ENCODE measurements at regions not wholly inside any gene's neighbourhood (a gene's known extent, or its start where the extent isn't known, plus 50 kb on each side); places are given as distances from the start of the nearest gene placed in this dataset.

DNA sequence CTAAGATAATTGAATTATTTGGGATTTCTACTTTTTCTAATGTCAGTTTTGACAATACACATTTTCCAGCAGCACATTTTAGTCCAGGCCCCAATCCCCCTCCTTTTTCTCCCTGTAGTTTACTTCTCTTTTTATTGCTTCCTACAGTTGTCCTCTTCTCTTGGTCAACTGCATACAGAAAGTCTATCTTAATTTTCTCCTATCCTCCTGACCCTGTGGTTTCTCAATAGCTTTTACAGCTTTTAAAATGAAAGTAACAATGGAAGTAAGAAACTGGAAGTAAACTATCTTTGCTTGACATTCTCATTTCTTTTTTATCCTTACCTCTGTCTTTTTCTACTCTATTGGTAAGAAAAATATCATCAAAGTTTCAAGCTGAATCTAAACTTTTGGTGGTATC, 106.5 kb upstream of the OXGR1 start:
- peaks cover 41% of the 10 kb centered on the region for H3K27me3 Mint-ChIP-seq (ENCODE audit: low read depth)
- H3K4me3 Mint-ChIP-seq = no peak overlapping the region
- H3K36me3 Mint-ChIP-seq (ENCODE audit: insufficient read depth in 2 of 2) = peaks cover 0 to 2% of the 10 kb centered on the region in 2 donors
- H3K9me3 Mint-ChIP-seq = peaks cover 0 to 2% of the 10 kb centered on the region in 2 donors
- H3K4me1 Mint-ChIP-seq (ENCODE audit: low read depth) = peaks cover 20% of the 10 kb centered on the region
- ATAC-seq (replicated peaks in 1 of 2) = no peak
- DNase-seq = no peak
- no peak overlapping the region for H3K27ac Mint-ChIP-seq

DNA sequence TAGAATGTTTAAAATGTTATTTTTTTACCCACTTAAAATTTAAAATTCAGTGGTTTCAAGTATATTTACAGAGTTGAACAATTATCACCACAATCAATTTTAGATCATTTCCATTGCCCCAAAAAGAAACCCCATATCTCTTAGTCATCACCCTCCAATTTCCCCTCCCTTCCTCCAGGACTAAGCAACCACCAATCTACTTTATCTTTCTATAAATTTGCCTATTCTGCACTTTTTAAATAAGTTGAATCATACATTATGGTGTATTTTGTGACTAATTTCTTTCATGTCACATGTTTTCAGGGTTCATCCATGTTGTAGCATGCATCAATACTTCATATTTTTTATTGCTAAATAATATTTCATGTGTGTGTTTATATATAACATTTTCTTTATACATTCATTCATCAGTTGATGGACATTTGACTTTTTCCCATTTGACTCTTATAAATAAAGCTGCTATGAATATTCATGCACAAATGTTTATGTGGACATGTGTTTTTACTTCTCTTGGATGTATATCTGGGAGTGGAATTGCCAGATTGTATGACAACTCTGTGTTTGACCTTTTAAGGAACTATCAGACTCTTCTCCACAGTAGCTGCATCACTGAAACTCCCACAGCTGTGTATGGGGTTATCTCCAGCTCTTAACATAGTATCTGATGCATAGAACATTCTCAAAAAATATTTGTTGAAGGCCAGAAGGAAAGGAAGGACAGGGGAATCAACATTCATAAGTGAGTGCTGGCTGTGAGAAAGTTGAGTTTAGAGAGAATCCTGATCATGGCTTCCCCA, 107.8 kb upstream of the OXGR1 start:
- DNase-seq = no peak

GRCh38 chr13:97106323-97106722, 112.0 kb upstream of the OXGR1 start:
- DNase-seq = no peak
- Mint-ChIP-seq H3K36me3 (ENCODE audit: insufficient read depth in 2 of 2) (no peaks in the 10 kb centered on the region), H3K4me1 (ENCODE audit: low read depth) (peaks cover 22% of the 10 kb centered on the region), H3K27ac (no peak overlapping the region), H3K4me3 (no peak overlapping the region), H3K27me3 (ENCODE audit: low read depth) (peaks cover 31% of the 10 kb centered on the region), H3K9me3 (no peaks in the 10 kb centered on the region)
- no peak for ATAC-seq (replicated peaks in 1 of 2)

More for the DNA sequence above, 107.8 kb upstream of the OXGR1 start:
- peaks cover 41% of the 10 kb centered on the region for H3K27me3 Mint-ChIP-seq (ENCODE audit: low read depth)
- peaks cover 20% of the 10 kb centered on the region for H3K4me1 Mint-ChIP-seq (ENCODE audit: low read depth)
- H3K36me3 Mint-ChIP-seq (ENCODE audit: insufficient read depth in 2 of 2) = peaks cover 0 to 2% of the 10 kb centered on the region in 2 donors
- H3K4me3 Mint-ChIP-seq = no peak overlapping the region
- peak; percentile 29 to 32 for ATAC-seq (replicated peaks in 1 of 2)
- H3K9me3 Mint-ChIP-seq = no peaks in the 10 kb centered on the region
- H3K27ac Mint-ChIP-seq = no peak overlapping the region

GRCh38 chr13:97107815-97108529, 113.7 kb upstream of the OXGR1 start:
- DNase-seq (no peak), ATAC-seq (replicated peaks in 1 of 2) (no peak)
- Mint-ChIP-seq H3K36me3 (ENCODE audit: insufficient read depth in 2 of 2) (no peaks in the 10 kb centered on the region), H3K4me1 (ENCODE audit: low read depth) (peaks cover 9% of the 10 kb centered on the region), H3K9me3 (no peaks in the 10 kb centered on the region), H3K27ac (no peak overlapping the region), H3K27me3 (ENCODE audit: low read depth) (peaks cover 30% of the 10 kb centered on the region), H3K4me3 (no peak overlapping the region)

DNA sequence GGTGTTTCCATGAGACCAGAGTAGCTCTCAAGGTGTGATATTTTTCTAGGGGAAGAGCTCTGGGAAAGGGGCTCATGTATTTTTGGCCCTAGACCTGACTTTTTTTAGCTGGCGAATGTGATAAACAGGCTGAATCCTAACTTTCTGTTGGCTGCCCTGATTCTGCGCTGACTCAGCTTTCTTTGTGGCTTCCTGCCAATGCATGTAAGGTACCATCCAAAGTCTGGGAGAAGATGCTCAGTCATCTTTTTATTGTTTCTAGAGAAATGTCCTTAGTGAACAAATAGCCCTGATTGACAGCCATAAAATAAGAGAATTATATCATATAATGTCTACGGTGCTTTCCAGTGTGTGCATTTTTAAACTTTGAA, 113.6 kb upstream of the MBNL2 start:
- H3K4me3 Mint-ChIP-seq = no peak overlapping the region
- ATAC-seq (replicated peaks in 1 of 2) = no peak
- H3K27ac Mint-ChIP-seq = no peak overlapping the region
- no peaks in the 10 kb centered on the region for H3K36me3 Mint-ChIP-seq (ENCODE audit: insufficient read depth in 2 of 2)
- no peak for DNase-seq
- peaks cover 14% of the 10 kb centered on the region for H3K4me1 Mint-ChIP-seq (ENCODE audit: low read depth)
- peaks cover 33% of the 10 kb centered on the region for H3K27me3 Mint-ChIP-seq (ENCODE audit: low read depth)
- H3K9me3 Mint-ChIP-seq = no peaks in the 10 kb centered on the region

DNA sequence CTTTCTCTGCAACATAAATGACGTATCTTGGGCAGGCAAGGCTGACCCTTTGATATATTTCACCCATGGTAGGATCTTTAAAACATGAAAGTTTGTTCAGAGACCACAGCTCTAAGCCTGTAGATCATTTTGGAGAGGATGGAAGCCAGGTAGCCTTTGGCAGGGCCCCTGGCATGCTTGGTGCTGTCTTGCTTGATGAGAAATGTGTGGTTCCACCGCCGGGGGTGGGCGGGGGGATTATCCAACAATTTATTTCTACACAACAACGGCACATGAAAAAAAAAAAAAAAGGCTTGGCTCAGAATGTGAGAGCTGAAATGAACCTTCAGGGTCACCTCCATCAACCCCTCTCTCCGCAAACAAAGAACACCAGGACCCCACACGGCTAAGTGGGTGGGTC, 112.9 kb upstream of the MBNL2 start:
- ATAC-seq (replicated peaks in 1 of 2) (no peak), DNase-seq (no peak)
- Mint-ChIP-seq H3K27me3 (ENCODE audit: low read depth) (peaks cover 40% of the 10 kb centered on the region), H3K36me3 (ENCODE audit: insufficient read depth in 2 of 2) (no peaks in the 10 kb centered on the region), H3K9me3 (no peaks in the 10 kb centered on the region), H3K4me3 (no peak overlapping the region), H3K4me1 (ENCODE audit: low read depth) (peaks cover 17% of the 10 kb centered on the region), H3K27ac (no peak overlapping the region)

DNA sequence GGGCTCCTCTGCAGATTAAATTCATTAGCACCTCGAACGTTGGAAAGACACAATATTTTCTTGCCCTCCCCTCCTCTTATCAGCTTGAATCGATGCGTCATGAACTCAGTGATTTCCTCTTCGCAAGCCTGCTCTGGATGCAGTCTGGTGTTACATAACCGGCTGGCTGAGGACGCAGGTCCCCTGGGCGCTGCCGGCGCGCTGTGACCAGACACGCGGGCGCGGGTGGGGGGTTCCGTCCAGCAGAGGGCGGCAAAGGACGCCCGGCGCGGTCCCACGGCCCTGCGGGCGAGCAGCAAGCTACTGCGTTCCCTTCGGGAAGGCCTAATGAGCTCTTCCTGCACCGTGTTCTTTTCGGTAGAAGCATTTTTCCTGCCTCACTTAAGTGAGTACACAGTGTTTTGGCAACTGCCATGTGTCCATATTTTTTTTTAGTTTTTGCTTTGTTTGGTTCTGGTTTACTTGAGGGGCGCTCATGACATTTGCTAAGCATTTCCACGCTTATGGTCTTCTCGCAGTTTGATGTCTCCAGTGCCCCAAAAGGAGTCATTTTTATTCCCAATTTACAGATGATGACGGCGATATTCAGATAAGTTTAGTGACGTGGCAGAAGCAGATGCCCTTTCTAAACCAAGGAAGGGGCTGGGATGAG, 112.2 kb upstream of the MBNL2 start:
- ATAC-seq (replicated peaks in 1 of 2) (peak; percentile 97 to 98), DNase-seq (peak; percentile 76 to 88)
- Mint-ChIP-seq H3K4me3 (peak overlapping the region; percentile 4 to 49), H3K27ac (no peak overlapping the region), H3K36me3 (ENCODE audit: insufficient read depth in 2 of 2) (no peaks in the 10 kb centered on the region), H3K27me3 (ENCODE audit: low read depth) (peaks cover 43% of the 10 kb centered on the region), H3K4me1 (ENCODE audit: low read depth) (peaks cover 17% of the 10 kb centered on the region), H3K9me3 (no peaks in the 10 kb centered on the region)

GRCh38 chr13:97110936-97111335, 111.2 kb upstream of the MBNL2 start:
- Mint-ChIP-seq H3K36me3 (ENCODE audit: insufficient read depth in 2 of 2) (no peaks in the 10 kb centered on the region), H3K4me1 (ENCODE audit: low read depth) (peaks cover 17% of the 10 kb centered on the region), H3K4me3 (no peak overlapping the region), H3K27me3 (ENCODE audit: low read depth) (peaks cover 53% of the 10 kb centered on the region), H3K27ac (no peak overlapping the region), H3K9me3 (no peaks in the 10 kb centered on the region)
- DNase-seq = no peak
- no peak for ATAC-seq (replicated peaks in 1 of 2)

GRCh38 chr13:97111756-97112155, 110.4 kb upstream of the MBNL2 start:
- H3K27ac Mint-ChIP-seq = no peak overlapping the region
- H3K27me3 Mint-ChIP-seq (ENCODE audit: low read depth) = peaks cover 60% of the 10 kb centered on the region
- no peaks in the 10 kb centered on the region for H3K36me3 Mint-ChIP-seq (ENCODE audit: insufficient read depth in 2 of 2)
- no peak for ATAC-seq (replicated peaks in 1 of 2)
- H3K9me3 Mint-ChIP-seq = no peaks in the 10 kb centered on the region
- no peak for DNase-seq
- H3K4me1 Mint-ChIP-seq (ENCODE audit: low read depth) = peaks cover 17% of the 10 kb centered on the region
- H3K4me3 Mint-ChIP-seq = no peak overlapping the region

DNA sequence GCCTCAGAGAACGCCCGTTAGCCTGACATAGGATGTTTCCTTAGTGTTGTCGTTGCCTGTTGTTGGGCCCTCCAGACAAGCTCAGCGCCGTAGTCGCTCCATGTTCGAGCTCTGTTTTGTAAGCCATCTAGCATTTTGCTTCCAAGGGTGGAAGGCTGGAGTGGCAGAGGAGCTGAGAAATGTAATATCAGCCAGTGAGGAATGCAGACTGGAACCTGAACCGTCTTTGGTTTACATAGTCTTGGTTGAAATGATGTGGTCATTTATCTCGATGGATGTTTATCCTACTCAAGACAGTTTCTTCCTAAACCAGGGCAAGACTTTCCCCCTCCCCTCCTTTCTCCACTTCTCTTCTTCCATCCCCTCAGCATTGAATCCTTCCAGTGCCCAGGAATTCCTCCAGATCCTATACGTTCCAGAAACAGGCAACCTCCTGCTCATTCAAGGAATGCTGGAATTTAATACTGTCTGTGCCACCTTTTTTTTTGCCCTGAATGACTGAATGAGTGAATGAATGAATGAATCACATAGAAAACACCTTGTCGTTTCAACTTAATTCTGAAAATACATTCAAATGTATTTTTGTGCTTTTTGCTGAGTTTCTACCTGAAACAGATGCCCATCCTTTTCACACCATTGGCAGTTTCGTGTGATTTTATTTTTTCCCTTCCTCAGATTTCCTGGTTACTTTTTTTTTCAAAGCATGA, 109.5 kb upstream of the MBNL2 start:
- DNase-seq (no peak), ATAC-seq (replicated peaks in 1 of 2) (no peak)
- Mint-ChIP-seq H3K9me3 (no peaks in the 10 kb centered on the region), H3K27me3 (ENCODE audit: low read depth) (peaks cover 61% of the 10 kb centered on the region), H3K27ac (no peak overlapping the region), H3K4me1 (ENCODE audit: low read depth) (peaks cover 17% of the 10 kb centered on the region), H3K36me3 (ENCODE audit: insufficient read depth in 2 of 2) (no peaks in the 10 kb centered on the region), H3K4me3 (no peak overlapping the region)

DNA sequence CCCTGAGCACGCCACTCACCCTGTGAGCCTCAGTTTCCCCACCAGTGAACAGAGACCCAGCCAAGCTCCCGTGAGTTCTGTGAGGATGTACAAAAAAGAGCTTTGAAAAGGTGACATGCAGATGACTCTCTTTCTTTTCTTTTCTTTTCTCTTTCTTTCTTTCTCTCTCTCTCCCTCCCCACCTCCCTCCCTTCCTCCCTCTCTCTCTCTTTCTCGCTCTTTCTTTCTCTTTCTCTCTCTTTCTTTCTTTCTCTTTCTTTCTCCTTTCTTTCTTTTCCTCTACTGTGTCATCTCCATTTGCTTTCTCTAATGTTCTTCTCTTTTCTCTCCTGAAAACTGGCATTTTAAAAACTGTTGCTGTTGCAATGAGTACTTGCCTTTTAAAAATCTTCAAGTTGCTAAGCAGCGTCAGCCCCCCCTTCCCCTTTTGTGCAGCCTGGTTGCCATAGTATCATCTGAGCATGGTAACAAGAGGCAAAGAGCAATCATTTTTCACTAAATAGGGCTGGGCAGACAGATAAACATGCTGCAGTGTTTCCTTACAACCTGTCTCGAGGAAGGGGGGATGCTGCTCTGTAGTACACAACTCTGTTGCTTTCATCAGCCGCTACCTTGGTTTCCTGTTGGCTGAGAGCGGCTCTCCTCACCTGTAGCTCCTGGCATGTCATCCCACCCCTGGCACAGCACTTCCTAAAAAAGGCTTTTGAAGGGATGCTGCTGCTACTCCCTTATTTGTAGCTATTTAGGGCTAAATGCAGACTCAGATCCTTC, 108.7 kb upstream of the MBNL2 start:
- no peak for DNase-seq
- H3K36me3 Mint-ChIP-seq (ENCODE audit: insufficient read depth in 2 of 2) = no peaks in the 10 kb centered on the region
- H3K4me1 Mint-ChIP-seq (ENCODE audit: low read depth) = peaks cover 17% of the 10 kb centered on the region
- H3K27ac Mint-ChIP-seq = no peak overlapping the region
- no peaks in the 10 kb centered on the region for H3K9me3 Mint-ChIP-seq
- ATAC-seq (replicated peaks in 1 of 2) = no peak
- H3K4me3 Mint-ChIP-seq = no peak overlapping the region
- peaks cover 69% of the 10 kb centered on the region for H3K27me3 Mint-ChIP-seq (ENCODE audit: low read depth)

- no peak for ATAC-seq (replicated peaks in 1 of 2)
- no peak overlapping the region for H3K4me3 Mint-ChIP-seq
- no peaks in the 10 kb centered on the region for H3K36me3 Mint-ChIP-seq (ENCODE audit: insufficient read depth in 2 of 2)
- no peaks in the 10 kb centered on the region for H3K9me3 Mint-ChIP-seq
- peaks cover 14% of the 10 kb centered on the region for H3K4me1 Mint-ChIP-seq (ENCODE audit: low read depth)
- DNase-seq = no peak
- no peak overlapping the region for H3K27ac Mint-ChIP-seq
- H3K27me3 Mint-ChIP-seq (ENCODE audit: low read depth) = peaks cover 70% of the 10 kb centered on the region
Observed at GRCh38 chr13:97114651-97115050, 107.5 kb upstream of the MBNL2 start.

Measured in activated T-cell treated with anti-CD3 and anti-CD28 coated beads, Interleukin-2, amount 50 U/mL, for 72 hours (primary cell).